ENCODE measurements at regions not wholly inside any gene's neighbourhood (a gene's known extent, or its start where the extent isn't known, plus 50 kb on each side); places are given as distances from the start of the nearest gene placed in this dataset.

DNA sequence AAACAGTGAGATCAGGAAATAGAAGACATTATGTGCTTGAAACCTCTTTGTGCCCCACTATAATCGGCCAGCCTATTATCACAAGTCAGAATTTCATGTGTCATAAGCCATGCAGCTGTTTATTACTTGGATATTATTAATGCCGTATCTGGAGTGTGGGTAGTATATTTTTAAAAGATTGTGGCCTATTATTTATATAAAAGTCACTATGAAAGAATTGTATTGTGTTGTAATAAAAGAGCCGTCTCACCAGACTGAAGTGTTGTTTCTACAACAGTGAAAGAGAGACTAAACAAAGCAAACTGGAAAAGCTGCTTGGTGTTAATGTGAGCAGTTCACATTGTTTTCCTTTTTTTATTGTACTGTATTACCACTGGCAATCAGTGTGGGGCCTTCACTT is 449.1 kb downstream of the PSAT1 start:
- no peak overlapping the region for H3K4me3 ChIP-seq (ENCODE audit: low read depth, low read length)
- no peak for TF ChIP-seq CTCF (IDR thresholded peaks at IDR 0.05; ENCODE audit: low read depth, low read length)

DNA sequence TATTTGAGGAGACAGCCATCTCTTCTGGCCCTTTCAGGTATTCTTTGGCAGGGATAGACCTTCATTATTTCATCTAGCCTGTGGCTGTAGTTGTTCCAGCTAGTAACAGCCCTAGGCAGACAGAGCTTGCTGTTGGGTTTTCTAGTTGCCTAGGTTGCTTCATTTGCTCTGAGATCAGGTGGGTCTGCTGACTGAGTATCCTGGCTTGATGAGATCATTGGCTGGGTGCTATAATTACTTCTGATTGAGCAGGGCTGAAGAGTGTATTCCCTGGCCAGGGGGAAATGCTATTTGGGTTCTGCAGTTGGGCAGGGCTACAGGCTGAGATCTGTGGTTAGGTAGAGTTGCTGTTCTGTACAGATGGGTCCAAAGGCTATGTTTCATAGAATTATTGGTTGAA is 456.1 kb downstream of the PSAT1 start:
- no peak for TF ChIP-seq CTCF (IDR thresholded peaks at IDR 0.05; ENCODE audit: low read depth, low read length)
- H3K4me3 ChIP-seq (ENCODE audit: low read depth, low read length): no peak overlapping the region

DNA sequence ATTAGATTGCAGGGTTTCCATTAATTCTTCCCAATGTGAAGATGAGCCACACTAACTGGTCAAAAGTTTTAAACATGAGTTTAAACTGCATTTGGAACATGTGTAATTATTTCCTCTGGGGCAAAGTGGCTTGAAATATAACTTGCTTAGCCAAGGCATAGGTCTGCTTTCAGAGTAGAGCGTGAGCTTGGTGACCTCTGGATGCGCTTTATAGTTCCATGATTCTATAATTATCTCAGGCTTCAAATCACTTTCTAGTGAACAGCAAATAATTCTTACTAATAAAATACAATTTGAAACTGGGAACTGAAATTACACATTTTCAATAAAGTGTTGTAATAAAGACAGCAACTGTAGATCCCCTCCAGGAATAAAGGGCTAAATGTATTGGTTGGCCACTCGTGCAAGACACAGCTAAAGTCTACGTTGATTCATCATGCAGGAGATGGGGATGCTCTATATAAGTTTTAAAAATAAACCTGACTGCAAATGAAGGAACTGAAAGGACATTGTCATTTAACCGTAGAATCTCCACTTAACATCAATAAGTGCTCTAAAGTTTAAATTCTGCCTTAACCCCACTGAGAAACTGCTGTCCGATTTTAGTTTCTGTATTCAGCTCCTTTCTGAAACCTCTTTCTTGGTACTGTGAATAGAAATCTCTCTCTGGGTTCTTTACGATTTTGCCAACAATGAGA is 460.0 kb downstream of the PSAT1 start:
- H3K4me3 ChIP-seq (ENCODE audit: low read depth, low read length): no peak overlapping the region
- no peak for TF ChIP-seq CTCF (IDR thresholded peaks at IDR 0.05; ENCODE audit: low read depth, low read length)

DNA sequence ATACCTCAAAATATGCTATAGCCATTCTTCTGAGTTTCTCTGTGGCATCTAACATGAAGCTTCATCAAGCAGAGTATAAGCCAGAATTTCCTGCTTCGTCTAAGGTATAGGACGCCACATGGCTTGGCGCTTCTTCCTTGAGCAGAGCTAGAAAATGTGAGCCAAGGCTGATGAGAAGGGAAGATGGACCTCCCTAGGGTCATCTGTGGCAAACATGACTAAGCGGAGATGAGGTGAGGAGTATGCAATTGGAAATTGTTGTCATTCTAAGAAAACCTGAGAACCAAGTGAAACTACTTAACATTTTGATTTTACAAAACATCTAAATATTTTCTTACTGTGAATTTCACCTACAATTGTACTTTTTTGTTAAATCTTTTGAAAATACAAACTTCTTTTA is 466.5 kb downstream of the PSAT1 start:
- no peak for TF ChIP-seq CTCF (IDR thresholded peaks at IDR 0.05; ENCODE audit: low read depth, low read length)
- H3K4me3 ChIP-seq (ENCODE audit: low read depth, low read length): no peak overlapping the region

DNA sequence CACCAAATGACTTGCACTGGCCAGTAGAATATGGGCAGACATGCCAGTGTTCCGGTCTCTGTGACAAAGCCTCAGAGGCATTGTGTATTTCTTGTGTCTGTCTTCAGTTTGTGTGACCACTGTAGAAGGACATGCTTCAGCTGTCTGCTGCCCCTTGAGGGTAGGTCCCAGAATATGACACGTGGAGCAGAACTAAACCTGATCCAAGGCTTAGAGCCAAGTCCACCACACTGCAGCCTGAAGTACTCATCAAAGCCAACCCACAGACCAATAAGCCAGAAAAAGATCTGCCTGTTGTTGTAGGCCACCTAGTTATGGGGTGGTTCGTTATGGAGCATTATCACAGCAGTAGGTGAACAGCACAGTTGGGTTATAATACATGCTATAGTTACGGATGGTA is 468.9 kb downstream of the PSAT1 start:
- no peak overlapping the region for H3K4me3 ChIP-seq (ENCODE audit: low read depth, low read length)
- TF ChIP-seq CTCF (IDR thresholded peaks at IDR 0.05; ENCODE audit: low read depth, low read length): no peak

- H3K4me3 ChIP-seq (ENCODE audit: low read depth, low read length): no peak overlapping the region
- no peak for TF ChIP-seq CTCF (IDR thresholded peaks at IDR 0.05; ENCODE audit: low read depth, low read length)
Measured at GRCh38 chr9:78767490-78767889, 470.6 kb downstream of the PSAT1 start.

DNA sequence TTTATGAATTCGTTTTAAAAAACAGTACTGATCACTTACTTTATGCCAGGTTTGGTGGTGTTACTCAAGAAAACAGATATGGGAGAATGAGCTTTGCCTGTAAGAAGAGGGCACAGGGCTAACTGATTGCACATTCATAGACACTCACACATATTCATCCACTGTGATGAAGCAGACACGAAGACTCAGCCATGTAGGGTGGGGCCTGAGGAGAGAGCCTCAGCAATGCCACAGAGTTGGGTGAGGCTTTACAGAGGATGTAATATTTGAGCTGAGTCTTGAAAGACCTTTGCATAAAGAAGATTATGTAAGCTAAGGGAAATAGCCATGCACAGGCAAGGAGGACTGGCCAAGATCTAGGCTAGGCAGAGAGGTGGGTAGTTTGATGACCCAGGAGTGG is 472.8 kb downstream of the PSAT1 start:
- no peak for TF ChIP-seq CTCF (IDR thresholded peaks at IDR 0.05; ENCODE audit: low read depth, low read length)
- H3K4me3 ChIP-seq (ENCODE audit: low read depth, low read length): no peak overlapping the region
